Activated naive CD4-positive, alpha-beta T cell treated with anti-CD3 and anti-CD28 coated beads, Interleukin-2, amount 10 ng/mL, durations not matched to agents 7 days and 5 days (primary cell): ENCODE measurements at regions not wholly inside any gene's neighbourhood (a gene's known extent, or its start where the extent isn't known, plus 50 kb on each side); places are given as distances from the start of the nearest gene placed in this dataset.
"Not testable (repeated sequence)": the region's sequence is repeated elsewhere in the genome, so short reads cannot be mapped to it uniquely, and the experiment has no call there.

Experiments used
- CTCF ChIA-PET: fragments of 350-600 bp; sonication (Branson Sonifier 250); formaldehyde crosslinking; loops from one replicate; lab custom pipeline; 2021; ENCODE audit warnings: antibody characterized with exemption; lab: Charles Lee
- DNase-seq: peaks from one replicate; pipeline ENCODE4 v3.0.0-alpha.2; 2020
- H3K27ac Mint-ChIP-seq: one replicate; pipeline ENCODE4 v1.8.0; 2021; ENCODE audit warnings: mild to moderate bottlenecking, moderate library complexity, mixed read lengths
- H3K27me3 Mint-ChIP-seq: one replicate; pipeline ENCODE4 v1.8.0; 2021; ENCODE audit warnings: mild to moderate bottlenecking, mixed read lengths
- H3K36me3 Mint-ChIP-seq: one replicate; pipeline ENCODE4 v1.8.0; 2021; ENCODE audit warnings: mixed read lengths
- H3K4me1 Mint-ChIP-seq: one replicate; pipeline ENCODE4 v1.8.0; 2021; ENCODE audit warnings: mixed read lengths
- H3K4me3 Mint-ChIP-seq: one replicate; pipeline ENCODE4 v1.8.0; 2021; ENCODE audit warnings: mild to moderate bottlenecking, moderate library complexity, mixed read lengths
- H3K9me3 Mint-ChIP-seq: one replicate; pipeline ENCODE4 v1.8.0; 2021; ENCODE audit warnings: mixed read lengths

DNA sequence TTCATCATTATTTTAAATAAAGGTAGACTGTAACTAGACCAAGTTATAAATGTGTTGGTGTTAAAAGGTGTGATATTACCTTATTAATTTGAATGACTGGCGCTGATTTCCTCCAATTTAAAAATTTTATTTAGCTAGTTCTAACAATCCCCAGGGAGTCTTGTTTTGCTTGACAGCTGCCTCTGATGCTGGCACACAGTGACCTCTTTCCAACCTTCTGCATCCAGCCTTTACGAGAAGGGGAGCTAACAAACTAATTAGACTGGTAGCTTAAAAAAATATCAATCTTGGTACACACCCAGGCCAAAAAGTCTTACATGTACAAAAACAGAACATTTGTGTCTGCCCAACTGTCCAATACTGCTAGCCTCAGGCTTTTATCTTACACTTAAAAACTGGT is 51.8 kb upstream of the ENPEP start:
- no peak for DNase-seq
- Mint-ChIP-seq H3K27ac (no peak overlapping the region), H3K9me3 (no peaks in the 10 kb centered on the region), H3K4me3 (no peak overlapping the region), H3K4me1 (no peaks in the 10 kb centered on the region), H3K36me3 (no peaks in the 10 kb centered on the region), H3K27me3 (no peaks in the 10 kb centered on the region)
- CTCF ChIA-PET, result no interaction called here

- Mint-ChIP-seq H3K27ac (no peak overlapping the region), H3K27me3 (no peaks in the 10 kb centered on the region), H3K9me3 (peaks cover 4% of the 10 kb centered on the region), H3K36me3 (no peaks in the 10 kb centered on the region), H3K4me1 (no peaks in the 10 kb centered on the region), H3K4me3 (no peak overlapping the region)
- no peak for DNase-seq
- CTCF ChIA-PET, result no interaction called here
Observed at GRCh38 chr4:110418641-110419040, 57.3 kb upstream of the ENPEP start.

GRCh38 chr4:110417136-110417535 is 58.8 kb upstream of the ENPEP start:
- Mint-ChIP-seq H3K27ac (no peak overlapping the region), H3K9me3 (peaks cover 4% of the 10 kb centered on the region), H3K27me3 (no peaks in the 10 kb centered on the region), H3K4me1 (no peaks in the 10 kb centered on the region), H3K36me3 (no peaks in the 10 kb centered on the region), H3K4me3 (no peak overlapping the region)
- CTCF ChIA-PET, result no interaction called here
- DNase-seq, result no peak

DNA sequence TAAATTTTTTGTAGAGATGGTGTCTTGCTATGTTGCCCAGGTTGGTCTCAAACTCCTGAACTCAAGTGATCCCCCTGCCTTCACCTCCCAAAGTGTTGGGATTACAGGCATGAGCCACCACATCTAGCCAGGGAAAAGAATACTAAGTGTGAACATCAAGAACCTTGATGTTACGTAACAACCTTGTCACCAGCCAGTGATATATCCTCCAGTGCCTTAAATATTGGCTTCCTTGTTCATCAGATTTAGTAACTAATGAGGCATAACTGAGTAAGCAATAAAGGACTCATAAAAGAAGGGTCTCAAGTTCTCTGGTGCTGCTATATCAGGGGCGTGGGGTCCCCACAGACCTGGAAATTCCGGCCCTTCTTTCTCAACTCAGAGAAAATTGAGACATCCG is 60.5 kb upstream of the ENPEP start:
- H3K27ac Mint-ChIP-seq, result no peak overlapping the region
- CTCF ChIA-PET, result no interaction called here
- H3K36me3 Mint-ChIP-seq, result no peaks in the 10 kb centered on the region
- H3K27me3 Mint-ChIP-seq, result no peaks in the 10 kb centered on the region
- DNase-seq, result no peak
- H3K4me3 Mint-ChIP-seq, result no peak overlapping the region
- H3K4me1 Mint-ChIP-seq, result no peaks in the 10 kb centered on the region
- peaks cover 4% of the 10 kb centered on the region for H3K9me3 Mint-ChIP-seq

DNA sequence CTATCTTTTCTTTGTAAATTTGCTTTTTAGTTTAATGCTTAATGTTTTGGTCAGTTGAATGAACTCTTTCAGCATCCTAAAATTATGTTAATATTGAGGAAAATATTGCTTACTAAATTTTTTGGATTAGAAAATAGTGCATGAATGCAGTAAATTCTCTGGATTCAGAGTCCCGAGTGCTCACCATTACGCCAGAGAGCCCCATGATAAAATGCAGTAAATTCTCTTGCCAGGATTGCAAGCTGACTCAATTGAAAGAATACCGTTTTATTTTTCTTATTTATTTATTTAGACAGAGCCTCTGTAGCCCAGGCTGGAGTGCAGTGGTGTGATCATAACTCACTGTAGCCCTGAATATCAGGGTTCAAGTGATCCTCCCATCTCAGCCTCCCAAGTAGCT is 60.9 kb upstream of the ENPEP start:
- DNase-seq, result no peak
- CTCF ChIA-PET, result no interaction called here
- no peak overlapping the region for H3K4me3 Mint-ChIP-seq
- H3K27me3 Mint-ChIP-seq, result no peaks in the 10 kb centered on the region
- no peak overlapping the region for H3K27ac Mint-ChIP-seq
- no peaks in the 10 kb centered on the region for H3K4me1 Mint-ChIP-seq
- peaks cover 4% of the 10 kb centered on the region for H3K9me3 Mint-ChIP-seq
- H3K36me3 Mint-ChIP-seq, result no peaks in the 10 kb centered on the region

DNA sequence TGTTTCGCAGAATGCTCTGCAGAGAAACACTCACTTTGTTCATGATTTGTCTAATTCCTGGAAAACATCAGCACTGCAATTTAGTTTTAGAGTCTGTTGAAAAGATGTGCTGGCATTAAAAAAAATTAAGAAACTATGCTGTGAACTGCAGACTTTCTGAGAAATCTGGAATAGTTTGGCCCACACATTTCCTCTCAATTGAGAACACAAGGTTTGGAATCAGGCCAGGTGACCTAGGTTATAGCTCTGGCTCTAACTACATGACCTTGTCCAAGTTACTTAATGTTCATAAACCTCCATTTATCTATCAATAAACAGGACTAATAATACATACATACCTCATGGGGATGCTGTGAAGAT is 61.4 kb upstream of the ENPEP start:
- CTCF ChIA-PET, result no interaction called here
- peaks cover 4% of the 10 kb centered on the region for H3K9me3 Mint-ChIP-seq
- no peak for DNase-seq
- no peak overlapping the region for H3K27ac Mint-ChIP-seq
- H3K27me3 Mint-ChIP-seq, result no peaks in the 10 kb centered on the region
- H3K4me3 Mint-ChIP-seq, result no peak overlapping the region
- H3K4me1 Mint-ChIP-seq, result no peaks in the 10 kb centered on the region
- no peaks in the 10 kb centered on the region for H3K36me3 Mint-ChIP-seq

GRCh38 chr4:110413807-110414560 is 62.0 kb upstream of the ENPEP start:
- H3K4me3 Mint-ChIP-seq, H3K27me3 Mint-ChIP-seq, DNase-seq, H3K9me3 Mint-ChIP-seq, H3K4me1 Mint-ChIP-seq, H3K27ac Mint-ChIP-seq, H3K36me3 Mint-ChIP-seq, CTCF ChIA-PET: not testable (repeated sequence)

DNA sequence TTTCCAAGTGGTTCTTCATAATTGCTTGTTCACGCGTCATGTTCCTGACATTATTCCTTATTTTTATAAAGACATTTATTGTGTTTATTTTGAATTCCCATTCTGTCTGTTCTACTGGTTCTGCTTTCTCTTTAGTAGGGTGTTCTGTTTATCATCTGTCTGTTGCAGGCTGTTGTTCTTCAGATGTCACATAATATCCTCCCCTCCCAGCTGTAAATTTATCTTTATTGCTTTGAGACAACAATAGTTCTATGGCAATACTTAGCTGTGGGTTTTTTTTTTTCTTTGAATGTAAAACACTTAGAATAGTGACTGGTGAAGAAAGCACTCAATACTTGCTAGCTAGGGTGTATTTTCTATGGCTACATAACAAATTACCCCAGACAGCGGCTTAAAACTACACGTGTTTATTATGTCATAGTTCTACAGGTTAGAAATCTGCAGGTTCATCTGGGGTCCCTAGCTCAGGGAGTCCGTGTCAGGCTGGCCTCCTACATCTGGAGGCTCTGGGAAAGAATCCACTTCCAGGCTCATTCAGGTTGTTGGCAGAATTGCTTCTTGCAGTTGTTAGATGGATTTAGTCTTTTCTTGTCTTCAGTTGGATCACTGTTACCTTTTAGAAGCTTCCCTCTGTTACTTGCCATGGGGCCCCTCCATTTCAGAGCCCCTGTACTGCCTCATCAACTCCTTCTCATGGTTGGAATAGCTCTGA is 63.4 kb upstream of the ENPEP start:
- Mint-ChIP-seq H3K27ac (no peak overlapping the region), H3K27me3 (no peaks in the 10 kb centered on the region), H3K9me3 (no peaks in the 10 kb centered on the region), H3K4me1 (no peaks in the 10 kb centered on the region), H3K36me3 (no peaks in the 10 kb centered on the region), H3K4me3 (no peak overlapping the region)
- CTCF ChIA-PET, result no interaction called here
- DNase-seq, result no peak

GRCh38 chr4:110411574-110412011 is 64.4 kb upstream of the ENPEP start:
- Mint-ChIP-seq H3K27ac (no peak overlapping the region), H3K4me3 (no peak overlapping the region), H3K36me3 (no peaks in the 10 kb centered on the region), H3K27me3 (no peaks in the 10 kb centered on the region), H3K9me3 (no peaks in the 10 kb centered on the region), H3K4me1 (no peaks in the 10 kb centered on the region)
- CTCF ChIA-PET, result no interaction called here
- DNase-seq, result no peak

DNA sequence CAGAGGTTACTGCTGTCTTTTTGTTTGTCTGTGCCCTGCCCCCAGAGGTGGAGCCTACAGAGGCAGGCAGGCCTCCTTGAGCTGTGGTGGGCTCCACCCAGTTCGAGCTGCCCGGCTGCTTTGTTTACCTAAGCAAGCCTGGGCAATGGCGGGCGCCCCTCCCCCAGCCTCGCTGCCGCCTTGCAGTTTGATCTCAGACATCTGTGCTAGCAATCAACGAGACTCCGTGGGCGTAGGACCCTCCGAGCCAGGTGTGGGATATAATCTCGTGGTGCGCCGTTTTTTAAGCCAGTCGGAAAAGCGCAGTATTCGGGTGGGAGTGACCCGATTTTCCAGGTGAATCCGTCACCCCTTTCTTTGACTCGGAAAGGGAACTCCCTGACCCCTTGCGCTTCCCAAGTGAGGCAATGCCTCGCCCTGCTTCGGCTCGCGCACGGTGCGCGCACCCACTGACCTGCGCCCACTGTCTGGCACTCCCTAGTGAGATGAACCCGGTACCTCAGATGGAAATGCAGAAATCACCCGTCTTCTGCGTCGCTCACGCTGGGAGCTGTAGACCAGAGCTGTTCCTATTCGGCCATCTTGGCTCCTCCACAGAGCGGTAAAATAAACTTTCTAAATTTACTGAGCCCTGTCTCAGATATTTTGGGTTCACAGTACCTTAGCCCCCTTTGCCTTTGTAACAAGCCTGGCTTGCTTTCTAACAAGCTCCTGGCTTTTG is 64.9 kb upstream of the ENPEP start:
- H3K27ac Mint-ChIP-seq, H3K27me3 Mint-ChIP-seq, H3K4me3 Mint-ChIP-seq, CTCF ChIA-PET, H3K4me1 Mint-ChIP-seq, H3K36me3 Mint-ChIP-seq, DNase-seq, H3K9me3 Mint-ChIP-seq: not testable (repeated sequence)

DNA sequence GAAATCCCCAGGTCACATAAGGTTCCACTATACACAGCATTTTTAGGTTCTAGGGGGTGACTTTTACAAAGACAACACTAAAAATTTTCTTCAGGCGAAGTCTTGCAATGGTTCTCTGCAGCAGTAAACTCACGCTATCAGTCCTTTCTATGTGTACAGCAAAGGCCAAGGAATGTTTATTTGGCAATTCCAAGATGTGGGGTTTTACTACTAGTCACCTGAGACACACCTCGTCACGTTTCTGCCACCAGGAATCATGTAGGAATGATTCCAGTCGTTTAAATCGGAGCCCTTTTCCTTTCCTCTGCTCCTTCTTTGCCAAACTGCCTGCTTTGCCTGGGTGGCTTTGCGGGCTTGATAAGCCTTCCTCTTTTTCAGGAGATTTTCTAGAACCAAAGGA is 75.9 kb upstream of the ENPEP start:
- DNase-seq, result no peak
- H3K9me3 Mint-ChIP-seq, result no peaks in the 10 kb centered on the region
- CTCF ChIA-PET, result no interaction called here
- H3K27ac Mint-ChIP-seq, result no peak overlapping the region
- no peak overlapping the region for H3K4me3 Mint-ChIP-seq
- H3K27me3 Mint-ChIP-seq, result no peaks in the 10 kb centered on the region
- no peaks in the 10 kb centered on the region for H3K36me3 Mint-ChIP-seq
- no peaks in the 10 kb centered on the region for H3K4me1 Mint-ChIP-seq

DNA sequence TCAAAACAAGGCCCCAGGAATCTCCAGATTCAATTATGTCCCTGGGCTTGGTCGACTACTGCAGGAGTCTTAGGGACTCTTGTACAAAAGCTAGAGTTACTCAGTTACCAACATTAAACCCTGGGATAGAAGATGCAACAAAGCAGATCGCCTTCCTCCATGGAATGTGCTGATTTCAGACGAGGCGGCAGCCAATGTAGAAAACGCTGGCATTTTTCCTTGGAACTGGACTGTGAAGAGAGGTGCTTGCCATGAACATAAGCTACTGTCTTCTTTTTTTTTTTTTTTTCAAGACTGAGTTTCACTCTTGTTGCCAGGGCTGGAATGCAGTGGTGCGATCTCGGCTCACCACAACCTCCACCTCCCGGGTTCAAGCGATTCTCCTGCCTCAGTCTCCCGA is 76.9 kb upstream of the ENPEP start:
- DNase-seq, H3K4me1 Mint-ChIP-seq, H3K27me3 Mint-ChIP-seq, H3K9me3 Mint-ChIP-seq, H3K27ac Mint-ChIP-seq, CTCF ChIA-PET, H3K4me3 Mint-ChIP-seq, H3K36me3 Mint-ChIP-seq: not testable (repeated sequence)

- Mint-ChIP-seq H3K9me3 (no peaks in the 10 kb centered on the region), H3K27ac (no peak overlapping the region), H3K36me3 (no peaks in the 10 kb centered on the region), H3K4me1 (no peaks in the 10 kb centered on the region), H3K27me3 (peaks cover 4% of the 10 kb centered on the region), H3K4me3 (no peak overlapping the region)
- CTCF ChIA-PET, result no interaction called here
- DNase-seq, result no peak
Observed at GRCh38 chr4:110396963-110397362, 79.0 kb upstream of the ENPEP start.

DNA sequence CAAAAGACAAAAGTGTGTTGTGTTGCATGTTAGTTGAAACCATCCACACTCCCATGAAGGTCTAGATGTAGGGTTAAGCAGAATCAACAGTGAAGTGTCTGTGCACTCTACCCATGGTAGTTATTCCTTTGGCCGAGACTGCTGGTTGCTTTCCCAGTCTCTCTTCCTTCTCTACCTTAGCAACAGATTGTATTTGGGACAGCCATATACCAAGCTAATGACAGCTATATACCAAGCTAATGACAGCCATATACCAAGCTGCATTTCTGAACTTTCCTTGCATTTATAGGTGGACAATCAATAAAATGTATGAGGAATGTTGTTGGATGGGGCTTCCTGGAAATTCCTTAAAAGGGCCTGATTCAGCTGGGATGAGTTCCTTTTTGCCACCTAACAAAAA is 80.5 kb upstream of the ENPEP start:
- H3K36me3 Mint-ChIP-seq, result no peaks in the 10 kb centered on the region
- no peak for DNase-seq
- H3K9me3 Mint-ChIP-seq, result no peaks in the 10 kb centered on the region
- peaks cover 4% of the 10 kb centered on the region for H3K27me3 Mint-ChIP-seq
- CTCF ChIA-PET, result no interaction called here
- no peak overlapping the region for H3K4me3 Mint-ChIP-seq
- no peak overlapping the region for H3K27ac Mint-ChIP-seq
- no peaks in the 10 kb centered on the region for H3K4me1 Mint-ChIP-seq

DNA sequence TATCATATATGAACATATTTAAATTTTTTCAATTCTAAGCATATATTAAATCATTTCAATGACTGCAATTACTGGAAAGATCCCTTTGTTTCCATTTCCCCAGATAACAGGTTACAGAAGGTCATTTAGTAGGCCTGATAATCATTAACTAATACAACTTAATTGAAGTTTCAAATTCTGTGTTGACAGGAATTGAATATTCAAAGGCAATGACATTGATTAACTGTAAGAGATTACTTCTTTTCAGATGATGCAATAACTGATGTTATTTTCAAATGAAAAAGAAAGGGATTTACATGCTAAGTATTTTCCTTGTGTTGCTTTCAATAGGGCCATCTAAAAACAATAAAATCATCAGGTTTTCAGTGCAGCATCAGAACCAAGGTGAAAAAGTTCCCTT is 81.1 kb upstream of the ENPEP start:
- CTCF ChIA-PET, result no interaction called here
- DNase-seq, result no peak
- H3K4me3 Mint-ChIP-seq, result no peak overlapping the region
- H3K9me3 Mint-ChIP-seq, result no peaks in the 10 kb centered on the region
- peaks cover 4% of the 10 kb centered on the region for H3K27me3 Mint-ChIP-seq
- H3K36me3 Mint-ChIP-seq, result no peaks in the 10 kb centered on the region
- no peak overlapping the region for H3K27ac Mint-ChIP-seq
- H3K4me1 Mint-ChIP-seq, result no peaks in the 10 kb centered on the region
